ENCODE measurements at regions not wholly inside any gene's neighbourhood (a gene's known extent, or its start where the extent isn't known, plus 50 kb on each side); places are given as distances from the start of the nearest gene placed in this dataset.

GRCh38 chr6:138597336-138597735, 98.0 kb upstream of the NHSL1 start:
- in situ Hi-C loops (cut with HindIII; ENCODE audit: extremely low pct_ligation_motif_present, low pct_unique_long_range_greater_than_20kb) = loop anchor here (25.0 kb wide), 2 partner anchors 310 to 765 kb away; partner anchors contain the start of gene CITED2

GRCh38 chr6:138598562-138599173, 99.4 kb upstream of the NHSL1 start:
- H3K79me2 ChIP-seq (ENCODE audit: insufficient read depth, low read length) = no peaks in the 10 kb centered on the region
- DNase-seq (ENCODE audit: low spot score) = peak; percentile 85
- ChIA-PET POLR2A (interaction anchor here (1.0 to 1.5 kb wide), 3 partner anchors 11 to 29 kb away, joined by 3 to 6 read pairs (median 4); no protein-coding TSS in a partner anchor), CTCF (ENCODE audit: low intra/inter-chr PET ratio, low total read pairs) (no interaction called here)
- no peak overlapping the region for H3K9ac ChIP-seq (ENCODE audit: insufficient read depth, low read depth, low read length)
- no TSS peak for BruUV-seq (replicated peaks)
- intact Hi-C loops (cut with micrococcal nuclease; ENCODE audit: unreplicated experiment) = no loop called here
- peak overlapping the region; percentile 27 for H3K27ac ChIP-seq (ENCODE audit: extremely low read length, insufficient read depth, low read length)
- H3K27me3 ChIP-seq (ENCODE audit: control insufficient read depth in 1 of 2, insufficient read depth in 2 of 2, low read length in 2 of 2) = no peaks in the 10 kb centered on the region
- peak; percentile 89 for ATAC-seq
- no peak for FAIRE-seq
- H4K20me1 ChIP-seq (ENCODE audit: insufficient read depth, low read length) = no peaks in the 10 kb centered on the region
- H3K36me3 ChIP-seq (replicated peaks in 1 of 2; ENCODE audit: control insufficient read depth in 1 of 2, insufficient read depth in 2 of 2, low read length in 2 of 2) = no peaks in the 10 kb centered on the region
- H3K4me3 ChIP-seq (replicated peaks in 1 of 3; ENCODE audit: insufficient read depth in 1 of 3, low read depth in 2 of 3, low read length in 3 of 3) = no peak overlapping the region; a peak in 1 of 6 replicates
- H3K9me3 ChIP-seq (ENCODE audit: low read length) = no peaks in the 10 kb centered on the region
- no peak overlapping the region for H2AFZ ChIP-seq (ENCODE audit: low read length)
- peak overlapping the region; percentile 29 for H3K4me2 ChIP-seq (ENCODE audit: low read depth, low read length)
- WGBS (ENCODE audit: low lambda C conversion rate) = 45% methylated on average over 3 of the region's 3 CpGs
- H3K4me1 ChIP-seq (ENCODE audit: insufficient read depth, low read length) = peaks cover 52% of the 10 kb centered on the region
- in situ Hi-C loops (cut with HindIII; ENCODE audit: extremely low pct_ligation_motif_present, low pct_unique_long_range_greater_than_20kb) = loop anchor here (25.0 kb wide), 2 partner anchors 311 to 764 kb away; partner anchors contain the start of gene CITED2
- peak; percentile 26; the same call in 1 of the 2 replicates for TF ChIP-seq ZGPAT (CRISPR knock-in tag; IDR thresholded peaks at IDR 0.05)
- peak; percentile 62; the same call in 1 of the 2 replicates for TF ChIP-seq HMG20A (CRISPR knock-in tag; IDR thresholded peaks at IDR 0.05; ENCODE audit: borderline replicate concordance)
- no peak for TF ChIP-seq HOXA3 (CRISPR knock-in tag; IDR thresholded peaks at IDR 0.05)
- TF ChIP-seq RXRA (CRISPR knock-in tag; IDR thresholded peaks at IDR 0.05) = no peak
- peak; percentile 65; the same call in 1 of the 2 replicates for TF ChIP-seq NCOR1 (IDR thresholded peaks at IDR 0.05; ENCODE audit: borderline replicate concordance, low read length)
- no peak for TF ChIP-seq POGZ (CRISPR knock-in tag; IDR thresholded peaks at IDR 0.05)
- peak; percentile 65 for TF ChIP-seq GATAD2A (CRISPR knock-in tag; IDR thresholded peaks at IDR 0.05)
- 0 out of 2 replicates have a peak, but pooled peaks have one; percentile 12 for TF ChIP-seq FOSL2 (CRISPR knock-in tag; IDR thresholded peaks at IDR 0.05)
- TF ChIP-seq ZNF12 (CRISPR knock-in tag; IDR thresholded peaks at IDR 0.05) = no peak
- TF ChIP-seq NR2F2 (IDR thresholded peaks at IDR 0.05; ENCODE audit: borderline replicate concordance, low read depth) = 0 out of 2 replicates have a peak, but pooled peaks have one; percentile 32
- no peak for TF ChIP-seq ATF7 (IDR thresholded peaks at IDR 0.05)
- no peak for TF ChIP-seq ATF7 (CRISPR knock-in tag; IDR thresholded peaks at IDR 0.05)
- no peak for TF ChIP-seq NONO (IDR thresholded peaks at IDR 0.05)
- 0 out of 2 replicates have a peak, but pooled peaks have one; percentile 16 for TF ChIP-seq NONO (CRISPR knock-in tag; conservative IDR thresholded peaks at IDR 0.05)
- no peak for TF ChIP-seq SPEN (CRISPR knock-in tag; IDR thresholded peaks at IDR 0.05; ENCODE audit: low read depth)
- TF ChIP-seq MIXL1 (CRISPR knock-in tag; IDR thresholded peaks at IDR 0.05) = peak; percentile 36; the same call in 1 of the 2 replicates
- peak; percentile 89 for TF ChIP-seq MAFF (IDR thresholded peaks at IDR 0.05; ENCODE audit: low read depth, low read length)
- TF ChIP-seq SP2 (CRISPR knock-in tag; IDR thresholded peaks at IDR 0.05) = no peak
- peak; percentile 25; the same call in 1 of the 2 replicates for TF ChIP-seq SOX5 (CRISPR knock-in tag; IDR thresholded peaks at IDR 0.05; ENCODE audit: borderline replicate concordance)
- no peak for TF ChIP-seq SIX1 (CRISPR knock-in tag; IDR thresholded peaks at IDR 0.05; ENCODE audit: borderline replicate concordance)

More at GRCh38 chr6:138597336-138597735, 98.0 kb upstream of the NHSL1 start:
- Histone ChIP-seq H3K4me2 (ENCODE audit: low read depth, low read length) (no peak overlapping the region), H3K27me3 (ENCODE audit: control insufficient read depth in 1 of 2, insufficient read depth in 2 of 2, low read length in 2 of 2) (no peaks in the 10 kb centered on the region), H3K4me1 (ENCODE audit: insufficient read depth, low read length) (peaks cover 66% of the 10 kb centered on the region), H3K9ac (ENCODE audit: insufficient read depth, low read depth, low read length) (no peak overlapping the region), H4K20me1 (ENCODE audit: insufficient read depth, low read length) (no peaks in the 10 kb centered on the region), H3K9me3 (ENCODE audit: low read length) (no peaks in the 10 kb centered on the region), H3K36me3 (replicated peaks in 1 of 2; ENCODE audit: control insufficient read depth in 1 of 2, insufficient read depth in 2 of 2, low read length in 2 of 2) (no peaks in the 10 kb centered on the region), H3K27ac (ENCODE audit: extremely low read length, insufficient read depth, low read length) (no peak overlapping the region), H3K4me3 (replicated peaks in 1 of 3; ENCODE audit: insufficient read depth in 1 of 3, low read depth in 2 of 3, low read length in 3 of 3) (no peak overlapping the region), H3K79me2 (ENCODE audit: insufficient read depth, low read length) (no peaks in the 10 kb centered on the region), H2AFZ (ENCODE audit: low read length) (no peak overlapping the region)
- 92% methylated on average over 7 of the region's 7 CpGs for WGBS (ENCODE audit: low lambda C conversion rate)
- no peak for TF ChIP-seq SMAD3 (CRISPR knock-in tag; IDR thresholded peaks at IDR 0.05)
- TF ChIP-seq ZNF253 (CRISPR knock-in tag; IDR thresholded peaks at IDR 0.05; ENCODE audit: borderline replicate concordance) = no peak
- POLR2A ChIA-PET = no interaction called here
- DNase-seq (ENCODE audit: low spot score) = no peak
- BruUV-seq (replicated peaks) = no TSS peak
- FAIRE-seq = no peak
- no peak for ATAC-seq
- CTCF ChIA-PET (ENCODE audit: low intra/inter-chr PET ratio, low total read pairs) = no interaction called here
- intact Hi-C loops (cut with micrococcal nuclease; ENCODE audit: unreplicated experiment) = no loop called here
